GM23338 (cell line): ENCODE measurements at regions not wholly inside any gene's neighbourhood (a gene's known extent, or its start where the extent isn't known, plus 50 kb on each side); places are given as distances from the start of the nearest gene placed in this dataset.

ENCODE experiments used
- ATAC-seq: fragments of 200-7000 bp; cut with Tn5 transposase; 3 replicates; pipeline ENCODE4 v1.9.1; 2020
- DNase-seq: peaks from one replicate; pipeline ENCODE4 v3.0.0-alpha.2; 2015; ENCODE audit warnings: low spot score
- H2AFZ ChIP-seq: fragments of 200-600 bp; sonication (generic); 2 replicates; pipeline ENCODE4 v1.8.0; 2016; ENCODE audit warnings: antibody characterized with exemption, mild to moderate bottlenecking, moderate library complexity
- H3F3A ChIP-seq: fragments of 200-600 bp; sonication (generic); replicated peaks from 2 replicates; pipeline ENCODE4 v1.8.0; 2017; ENCODE audit warnings: antibody characterized with exemption, mixed run types, low read depth
- H3K27ac ChIP-seq: fragments of 200-600 bp; sonication (generic); 2 replicates; pipeline ENCODE4 v1.6.1; 2016; ENCODE audit warnings: low read depth
- H3K27me3 ChIP-seq: fragments of 200-600 bp; sonication (generic); 2 replicates; pipeline ENCODE4 v1.8.0; 2016; ENCODE audit warnings: mild to moderate bottlenecking, mixed run types, moderate library complexity; ENCODE audit not compliant: insufficient read depth
- H3K36me3 ChIP-seq: fragments of 200-600 bp; sonication (generic); 2 replicates; pipeline ENCODE4 v1.8.0; 2016; ENCODE audit warnings: mild to moderate bottlenecking; ENCODE audit not compliant: insufficient read depth
- H3K4me1 ChIP-seq: fragments of 200-600 bp; sonication (generic); 2 replicates; pipeline ENCODE4 v1.8.0; 2016; ENCODE audit warnings: mild to moderate bottlenecking, moderate library complexity; ENCODE audit not compliant: insufficient read depth
- H3K4me2 ChIP-seq: fragments of 200-600 bp; sonication (generic); 2 replicates; pipeline ENCODE4 v1.7.1; 2017; ENCODE audit warnings: mixed run types
- H3K4me3 ChIP-seq: fragments of 200-600 bp; sonication (generic); 2 replicates; pipeline ENCODE4 v1.6.1; 2016; ENCODE audit warnings: mixed run types
- H3K79me2 ChIP-seq: fragments of 200-600 bp; sonication (generic); replicated peaks from 2 replicates; pipeline ENCODE4 v1.8.0; 2017; ENCODE audit warnings: mild to moderate bottlenecking; ENCODE audit not compliant: insufficient read depth
- H3K9me2 ChIP-seq: fragments of 200-600 bp; sonication (generic); 2 replicates; pipeline ENCODE4 v1.8.0; 2017; ENCODE audit not compliant: insufficient read depth
- H4K20me1 ChIP-seq: fragments of 200-600 bp; sonication (generic); replicated peaks from 2 replicates; pipeline ENCODE4 v1.8.0; 2017; ENCODE audit warnings: mild to moderate bottlenecking; ENCODE audit not compliant: insufficient read depth
- H3K27ac Mint-ChIP-seq: 2 replicates; pipeline ENCODE4 v1.8.0; 2020; ENCODE audit warnings: inconsistent platforms, mild to moderate bottlenecking, moderate library complexity, mixed read lengths
- H3K27me3 Mint-ChIP-seq: 3 replicates; pipeline ENCODE4 v1.8.0; 2022; ENCODE audit warnings: low read depth, mild to moderate bottlenecking, moderate library complexity, mixed read lengths, inconsistent platforms; ENCODE audit not compliant: insufficient read depth, poor library complexity
- H3K36me3 Mint-ChIP-seq: 3 replicates; pipeline ENCODE4 v1.8.0; 2021; ENCODE audit warnings: low read depth, mild to moderate bottlenecking, inconsistent platforms, moderate library complexity, mixed read lengths
- H3K4me1 Mint-ChIP-seq: 3 replicates; pipeline ENCODE4 v1.8.0; 2020; ENCODE audit warnings: mild to moderate bottlenecking, inconsistent platforms, mixed read lengths
- H3K4me3 Mint-ChIP-seq: 3 replicates; pipeline ENCODE4 v1.8.0; 2021; ENCODE audit warnings: moderate library complexity, mild to moderate bottlenecking, inconsistent platforms, mixed read lengths
- H3K9me3 Mint-ChIP-seq: 3 replicates; pipeline ENCODE4 v1.8.0; 2020; ENCODE audit warnings: moderate library complexity, mild to moderate bottlenecking, inconsistent platforms, mixed read lengths
- CREB1 ChIP-seq: fragments of 250-450 bp; sonication (Bioruptor Pico); IDR thresholded peaks from 2 replicates; pipeline ENCODE4 v1.5.0; 2020; ENCODE audit warnings: low read depth, mild to moderate bottlenecking, moderate library complexity
- CTCF ChIP-seq, 2 experiments: fragments of 200-600 bp in 1 of 2; sonication (generic) in 1 of 2; conservative IDR thresholded peaks; 2 replicates each; pipeline versions ENCODE4 v1.5.1 to v1.6.1; 2016 to 2017; ENCODE audit warnings: antibody characterized with exemption in 2 of 2, low read depth in 2 of 2, mild to moderate bottlenecking in 2 of 2, moderate library complexity in 1 of 2
- ETS1 ChIP-seq: IDR thresholded peaks from 2 replicates; pipeline ENCODE4 v1.6.1; 2016; ENCODE audit warnings: antibody characterized with exemption
- EZH2 ChIP-seq: fragments of 200-600 bp; sonication (generic); IDR thresholded peaks from one replicate; pipeline ENCODE4 v1.8.0; 2017; ENCODE audit warnings: antibody characterized with exemption, mild to moderate bottlenecking, low read depth; ENCODE audit not compliant: unreplicated experiment
- EZH2phosphoT487 ChIP-seq: fragments of 200-600 bp; sonication (generic); IDR thresholded peaks from one replicate; pipeline ENCODE4 v1.8.1; 2018; ENCODE audit warnings: antibody characterized with exemption; ENCODE audit not compliant: unreplicated experiment
- JUNB ChIP-seq: IDR thresholded peaks from one replicate; pipeline ENCODE4 v1.6.1; 2016; ENCODE audit warnings: antibody characterized with exemption; ENCODE audit not compliant: unreplicated experiment
- NANOG ChIP-seq: IDR thresholded peaks from 2 replicates; pipeline ENCODE4 v1.6.1; 2016; ENCODE audit warnings: antibody characterized with exemption, borderline replicate concordance
- POLR2AphosphoS5 ChIP-seq: IDR thresholded peaks from 2 replicates; pipeline ENCODE4 v1.6.1; 2016; ENCODE audit warnings: antibody characterized with exemption, low read depth
- REST ChIP-seq: IDR thresholded peaks from one replicate; pipeline ENCODE4 v1.6.1; 2018; ENCODE audit warnings: antibody characterized with exemption; ENCODE audit not compliant: unreplicated experiment
- STAT1 ChIP-seq: IDR thresholded peaks from one replicate; pipeline ENCODE4 v1.6.1; 2016; ENCODE audit warnings: antibody characterized with exemption; ENCODE audit not compliant: unreplicated experiment
- ZNF114 ChIP-seq: fragments of 250-450 bp; sonication (Bioruptor Pico); IDR thresholded peaks from 2 replicates; pipeline ENCODE4 v1.5.0; 2020; ENCODE audit warnings: mild to moderate bottlenecking, moderate library complexity
- ZNF331 ChIP-seq: fragments of 250-450 bp; sonication (Bioruptor Pico); IDR thresholded peaks from 2 replicates; pipeline ENCODE4 v1.5.0; 2020; ENCODE audit warnings: low read depth, mild to moderate bottlenecking, moderate library complexity
- ZNF462 ChIP-seq: fragments of 250-450 bp; sonication (Bioruptor Pico); IDR thresholded peaks from 2 replicates; pipeline ENCODE4 v1.5.0; 2020; ENCODE audit warnings: mild to moderate bottlenecking, moderate library complexity

- no peaks in the 10 kb centered on the region for H3K36me3 Mint-ChIP-seq
Measured at GRCh38 chr5:158393457-158393856, 534.5 kb upstream of the CLINT1 start.

More at GRCh38 chr5:158393457-158393856, 534.5 kb upstream of the CLINT1 start:
- Mint-ChIP-seq H3K4me1 (no peaks in the 10 kb centered on the region), H3K9me3 (no peaks in the 10 kb centered on the region; the same call in 2 of the 3 replicates), H3K4me3 (no peak overlapping the region), H3K27ac (no peak overlapping the region), H3K27me3 (no peaks in the 10 kb centered on the region)
- no peak for TF ChIP-seq STAT1
- no peak for TF ChIP-seq ZNF331 (CRISPR knock-in tag)
- TF ChIP-seq ZNF114 (CRISPR knock-in tag), result no peak
- TF ChIP-seq JUNB, result no peak
- TF ChIP-seq POLR2AphosphoS5, result no peak
- no peak for TF ChIP-seq ZNF462 (CRISPR knock-in tag)
- TF ChIP-seq ETS1, result no peak
- TF ChIP-seq NANOG, result no peak
- TF ChIP-seq CREB1 (CRISPR knock-in tag), result no peak
- no peak for TF ChIP-seq REST
- no peak for TF ChIP-seq CTCF (conservative IDR thresholded peaks at IDR 0.05; ENCODE audit: low read depth in 2 of 2)
- TF ChIP-seq EZH2, result no peak
- TF ChIP-seq EZH2phosphoT487, result no peak
- no peaks in the 10 kb centered on the region for H4K20me1 ChIP-seq
- no peak overlapping the region for H3K4me2 ChIP-seq
- no peak overlapping the region for H2AFZ ChIP-seq
- no peaks in the 10 kb centered on the region for H3K36me3 ChIP-seq
- H3K4me1 ChIP-seq, result no peaks in the 10 kb centered on the region
- DNase-seq (no peak), ATAC-seq (no peak)
- no peaks in the 10 kb centered on the region for H3K27me3 ChIP-seq
- H3K9me2 ChIP-seq, result peaks cover 11% of the 10 kb centered on the region; the same call in 1 of the 2 replicates
- H3K79me2 ChIP-seq, result no peaks in the 10 kb centered on the region
- H3K4me3 ChIP-seq, result no peak overlapping the region
- no peaks in the 10 kb centered on the region for H3F3A ChIP-seq
- H3K27ac ChIP-seq, result no peak overlapping the region
